HEK293T (cell line): ENCODE measurements at regions not wholly inside any gene's neighbourhood (a gene's known extent, or its start where the extent isn't known, plus 50 kb on each side); places are given as distances from the start of the nearest gene placed in this dataset.

Experiments used
- BHLHE40 ChIP-seq: fragments of 450-650 bp; IDR thresholded peaks from 2 replicates; pipeline ENCODE4 v1.6.1; 2016; ENCODE audit warnings: mild to moderate bottlenecking, moderate library complexity, borderline replicate concordance
- ELF4 ChIP-seq: fragments of 450-650 bp; IDR thresholded peaks from 2 replicates; pipeline ENCODE4 v1.6.1; 2017; ENCODE audit warnings: antibody characterized with exemption
- FOXK2 ChIP-seq: fragments of 450-650 bp; IDR thresholded peaks from 2 replicates; pipeline ENCODE4 v1.6.1; 2016; ENCODE audit warnings: mild to moderate bottlenecking
- FOXM1 ChIP-seq: fragments of 450-650 bp; IDR thresholded peaks from 2 replicates; pipeline ENCODE4 v1.6.1; 2017; ENCODE audit warnings: mild to moderate bottlenecking, borderline replicate concordance
- HDGF ChIP-seq: fragments of 450-650 bp; IDR thresholded peaks from 2 replicates; pipeline ENCODE4 v1.6.1; 2017; ENCODE audit warnings: antibody characterized with exemption, borderline replicate concordance
- PKNOX1 ChIP-seq: fragments of 450-650 bp; IDR thresholded peaks from 2 replicates; pipeline ENCODE4 v1.6.1; 2016
- SP1 ChIP-seq: fragments of 450-650 bp; IDR thresholded peaks from 2 replicates; pipeline ENCODE4 v1.6.1; 2017
- TARDBP ChIP-seq: fragments of 450-650 bp; IDR thresholded peaks from 2 replicates; pipeline ENCODE4 v1.6.1; 2016

DNA sequence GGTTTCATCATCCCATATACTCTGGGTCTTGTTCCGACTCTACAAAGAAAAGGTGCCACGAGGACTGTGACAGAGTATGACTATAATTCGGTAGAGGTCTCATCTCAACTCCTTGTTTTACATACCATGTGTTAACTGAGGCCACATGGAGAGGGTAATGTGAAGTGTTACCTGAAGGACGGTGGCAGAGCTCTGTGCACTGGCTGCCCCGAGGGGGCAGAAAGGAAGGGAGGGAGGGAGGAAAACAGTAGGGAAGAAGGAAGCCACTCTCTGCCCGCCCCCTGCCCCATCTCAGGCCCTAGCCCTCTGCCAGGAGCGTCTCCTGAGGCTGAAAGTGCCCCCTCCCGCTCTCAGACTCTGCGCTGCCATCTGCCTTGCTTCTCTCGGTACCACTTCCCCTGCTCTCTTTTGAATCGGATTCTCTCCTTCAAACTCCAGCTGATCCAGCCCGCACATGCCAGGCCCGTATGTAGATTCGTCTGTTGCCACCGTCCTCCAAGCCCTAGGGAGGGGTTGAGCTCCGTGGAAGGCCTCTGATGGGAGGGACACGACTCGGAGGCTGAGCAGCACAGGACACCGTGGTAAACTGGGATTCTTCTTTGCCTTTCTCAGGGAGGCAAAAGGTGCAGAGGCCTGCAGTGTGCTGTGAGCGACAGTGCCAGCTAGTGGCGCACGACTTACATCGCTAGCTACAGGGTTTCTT, 70.5 kb upstream of the ATP10A start:
- TF ChIP-seq PKNOX1 (no peak), BHLHE40 (no peak), ELF4 (no peak), SP1 (no peak), FOXK2 (no peak), TARDBP (no peak), HDGF (no peak), FOXM1 (no peak)
